Adipocyte (in vitro differentiated cells): ENCODE measurements at regions not wholly inside any gene's neighbourhood (a gene's known extent, or its start where the extent isn't known, plus 50 kb on each side); places are given as distances from the start of the nearest gene placed in this dataset.
"Not testable (repeated sequence)": the region's sequence is repeated elsewhere in the genome, so short reads cannot be mapped to it uniquely, and the experiment has no call there.

Experiments
- DNase-seq: peaks from one replicate; pipeline ENCODE4 v3.0.0-alpha.2; 2015; ENCODE audit warnings: low read depth
- H3K27me3 ChIP-seq: replicated peaks from 2 replicates; pipeline ENCODE4 v1.7.0; 2013; ENCODE audit warnings: mild to moderate bottlenecking, low read length, moderate library complexity; ENCODE audit not compliant: control insufficient read depth, insufficient read depth
- H3K36me3 ChIP-seq: 2 replicates; pipeline ENCODE4 v1.7.0; 2013; ENCODE audit warnings: low read length, mild to moderate bottlenecking, moderate library complexity; ENCODE audit not compliant: control insufficient read depth, insufficient read depth, severe bottlenecking
- H3K4me1 ChIP-seq: 2 replicates; pipeline ENCODE4 v1.7.0; 2013; ENCODE audit warnings: mild to moderate bottlenecking, low read length, moderate library complexity; ENCODE audit not compliant: control insufficient read depth, insufficient read depth
- H3K4me3 ChIP-seq: 2 replicates; pipeline ENCODE4 v1.7.0; 2013; ENCODE audit warnings: mild to moderate bottlenecking, low read length, moderate library complexity
- H3K9ac ChIP-seq: 2 replicates; pipeline ENCODE4 v1.7.0; 2013; ENCODE audit warnings: mild to moderate bottlenecking, low read length, moderate library complexity
- H3K9me3 ChIP-seq: 2 replicates; pipeline ENCODE4 v1.7.0; 2013; ENCODE audit warnings: mild to moderate bottlenecking, low read length, moderate library complexity; ENCODE audit not compliant: control insufficient read depth

- H3K4me1 ChIP-seq, H3K9ac ChIP-seq, H3K9me3 ChIP-seq, DNase-seq, H3K4me3 ChIP-seq, H3K36me3 ChIP-seq, H3K27me3 ChIP-seq: not testable (repeated sequence)
These were observed 60.9 kb upstream of the PLGLB2 start for GRCh38 chr2:87686873-87687549.

DNA sequence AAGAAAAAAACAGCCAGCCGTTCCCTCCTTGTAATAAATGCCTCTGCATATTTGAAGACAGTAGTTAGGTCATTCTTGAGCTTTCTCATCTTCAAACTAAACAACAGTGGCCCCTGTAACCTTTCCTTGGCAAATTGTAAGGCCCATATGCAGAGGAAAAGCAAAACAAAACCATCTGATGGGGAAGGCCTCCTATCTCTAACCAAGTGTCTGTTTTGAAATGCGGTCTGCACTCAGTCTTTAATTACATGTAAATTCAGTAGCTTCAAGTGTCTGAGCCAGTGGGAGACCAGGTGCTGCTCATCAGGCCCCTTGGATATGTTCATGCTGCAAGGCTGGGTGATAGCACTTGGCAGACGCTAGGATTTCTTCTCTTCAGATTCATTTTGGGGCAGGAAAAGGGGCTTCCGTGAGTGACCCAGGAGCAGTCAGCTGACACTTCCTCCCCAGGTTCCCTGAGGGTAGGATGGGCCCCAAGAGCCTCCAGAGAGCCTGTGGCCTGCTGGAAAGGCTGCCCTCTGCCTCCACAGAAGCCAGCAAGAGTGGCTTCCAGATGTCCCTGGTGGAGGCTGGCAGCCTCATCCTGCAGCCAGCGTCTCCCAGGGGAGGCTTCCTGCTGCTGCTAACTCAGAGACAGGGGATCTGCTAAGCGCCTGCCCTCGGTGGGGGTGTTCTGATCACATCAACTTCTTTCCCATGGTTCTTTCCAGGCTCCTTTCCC lies 60.2 kb upstream of the PLGLB2 start:
- H3K9ac ChIP-seq, DNase-seq, H3K4me1 ChIP-seq, H3K9me3 ChIP-seq, H3K27me3 ChIP-seq, H3K36me3 ChIP-seq, H3K4me3 ChIP-seq: not testable (repeated sequence)

DNA sequence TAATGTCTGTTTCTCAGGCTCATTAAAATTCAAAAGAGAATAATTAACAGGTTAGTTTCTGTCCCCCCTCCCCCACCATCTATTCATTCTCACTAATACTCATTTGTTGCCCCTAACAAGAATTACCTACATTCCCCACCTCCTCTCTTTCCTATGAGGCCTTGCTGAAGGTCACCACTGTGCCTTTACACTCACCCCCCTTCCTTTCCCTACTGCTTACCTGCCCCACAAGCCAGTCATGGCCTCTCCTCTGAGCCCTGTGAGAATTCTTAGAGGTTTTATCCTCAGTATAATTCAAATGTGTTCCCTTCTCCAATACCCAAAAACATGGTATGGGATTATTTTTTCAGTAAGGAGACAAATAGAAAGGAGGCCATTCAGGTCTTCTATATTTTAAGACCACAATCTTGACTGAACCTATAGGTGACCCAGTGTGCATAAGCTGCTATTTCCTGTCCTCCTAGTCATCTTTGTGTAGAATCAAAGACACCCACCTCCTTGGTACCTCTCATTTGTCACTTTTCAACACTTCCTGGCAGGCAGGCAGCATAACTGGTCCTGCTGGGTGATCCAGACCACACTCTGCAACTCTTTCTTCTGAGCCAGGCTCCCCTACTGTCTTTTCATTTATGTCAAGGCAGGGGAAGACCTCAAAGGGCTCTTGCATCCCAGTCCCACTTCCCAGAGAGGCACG lies 55.8 kb upstream of the PLGLB2 start:
- not testable (repeated sequence) for H3K9ac ChIP-seq, H3K4me3 ChIP-seq, H3K36me3 ChIP-seq, H3K4me1 ChIP-seq, H3K27me3 ChIP-seq, DNase-seq, H3K9me3 ChIP-seq

DNA sequence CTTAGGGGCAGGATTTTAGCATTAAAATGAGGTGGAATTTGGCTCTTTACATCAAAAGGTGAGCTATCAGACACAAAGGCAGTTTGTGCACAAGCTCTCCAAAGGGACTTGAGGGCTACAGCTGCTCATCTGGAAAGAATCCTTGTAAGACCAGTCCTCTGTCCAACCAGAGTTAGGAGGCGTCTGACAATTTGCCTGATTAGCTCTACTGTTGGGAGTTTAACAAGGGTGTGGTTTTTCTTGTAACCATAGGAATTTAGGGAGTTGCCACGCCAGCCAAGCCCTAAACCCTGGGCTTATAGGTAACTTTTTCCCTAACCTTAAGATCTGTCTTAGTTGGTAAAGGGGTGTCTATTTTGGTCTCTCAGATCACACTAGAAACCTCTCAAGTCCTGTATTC lies 55.0 kb upstream of the PLGLB2 start:
- H3K4me1 ChIP-seq, H3K27me3 ChIP-seq, H3K9ac ChIP-seq, H3K9me3 ChIP-seq, H3K36me3 ChIP-seq, H3K4me3 ChIP-seq, DNase-seq: not testable (repeated sequence)

DNA sequence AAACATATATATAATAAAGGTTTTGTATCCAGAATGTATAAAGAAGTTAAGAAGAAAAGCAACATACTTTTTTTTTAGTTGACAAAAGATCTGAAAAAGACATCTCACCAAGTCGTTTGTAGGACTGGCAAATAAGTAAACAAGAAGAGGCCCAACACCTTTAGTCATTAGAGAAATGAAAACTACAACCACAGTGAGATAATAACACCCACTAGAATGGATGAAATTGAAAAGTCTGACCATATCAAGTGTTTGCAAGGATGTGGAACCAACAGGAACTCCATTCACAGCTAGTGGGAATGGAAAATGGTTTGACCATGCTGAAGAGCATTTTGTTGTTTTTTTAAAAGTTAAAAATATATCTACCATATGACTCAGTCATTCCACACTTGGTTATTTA lies 54.0 kb upstream of the PLGLB2 start:
- not testable (repeated sequence) for H3K36me3 ChIP-seq, H3K4me1 ChIP-seq, H3K9ac ChIP-seq, H3K27me3 ChIP-seq, H3K4me3 ChIP-seq, DNase-seq, H3K9me3 ChIP-seq

DNA sequence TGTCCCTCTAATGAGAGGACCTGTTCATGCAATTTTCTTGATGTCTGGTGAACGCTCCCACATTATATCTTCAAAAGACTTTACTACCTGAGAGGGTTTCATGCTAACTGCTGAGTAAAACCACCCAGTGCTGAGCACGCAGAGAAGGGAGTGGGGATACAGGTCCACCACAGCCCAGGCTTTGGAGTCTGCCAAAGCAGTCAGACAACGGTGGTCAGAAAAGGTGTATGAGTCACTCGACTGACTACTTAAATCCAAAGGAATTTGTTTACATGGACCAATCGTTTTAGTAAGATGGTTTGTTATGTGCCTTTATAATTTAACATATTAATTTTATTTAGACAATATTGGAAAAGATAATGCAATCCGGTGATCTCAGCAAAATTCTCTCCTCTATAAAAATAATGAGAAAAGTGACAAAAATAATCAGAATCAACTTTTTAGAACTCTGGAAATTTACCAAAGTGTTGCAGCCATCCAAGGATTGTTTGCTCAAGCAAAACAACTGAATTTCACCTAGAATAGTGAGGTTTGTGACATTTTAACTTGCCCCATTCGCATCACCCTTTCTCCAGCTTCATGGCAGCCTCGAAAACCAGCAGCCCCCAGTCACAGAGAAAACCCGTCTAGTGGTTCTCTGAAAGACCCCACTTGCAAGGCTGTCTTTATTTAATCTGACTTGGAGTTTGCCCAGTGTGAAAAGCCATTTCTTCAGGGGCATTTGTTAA lies 52.1 kb upstream of the PLGLB2 start:
- not testable (repeated sequence) for H3K27me3 ChIP-seq, DNase-seq, H3K4me1 ChIP-seq

More for the DNA sequence above, 52.1 kb upstream of the PLGLB2 start:
- not testable (repeated sequence) for H3K9me3 ChIP-seq, H3K36me3 ChIP-seq, H3K4me3 ChIP-seq, H3K9ac ChIP-seq
